Fibroblast of mammary gland (primary cell): ENCODE measurements at regions not wholly inside any gene's neighbourhood (a gene's known extent, or its start where the extent isn't known, plus 50 kb on each side); places are given as distances from the start of the nearest gene placed in this dataset.
A peak's percentile ranks its signal among the peaks of the same experiment; 100 is the strongest.
"Not testable (repeated sequence)": the region's sequence is repeated elsewhere in the genome, so short reads cannot be mapped to it uniquely, and the experiment has no call there.

Experiments used
- DNase-seq: peaks from one replicate; pipeline ENCODE4 v3.0.0-alpha.2; 2010; ENCODE audit warnings: low read depth
- H3K4me3 ChIP-seq: 2 replicates; pipeline ENCODE4 v1.5.1; 2011; ENCODE audit warnings: low read depth, mild to moderate bottlenecking, low read length, moderate library complexity; ENCODE audit not compliant: control insufficient read depth
- TF ChIP-seq, protein P1 (sequence below): conservative IDR thresholded peaks from 2 replicates; pipeline ENCODE4 v1.5.1; 2011; ENCODE audit warnings: low read depth, low read length, inconsistent platforms; ENCODE audit not compliant: control insufficient read depth, insufficient read depth

DNA sequence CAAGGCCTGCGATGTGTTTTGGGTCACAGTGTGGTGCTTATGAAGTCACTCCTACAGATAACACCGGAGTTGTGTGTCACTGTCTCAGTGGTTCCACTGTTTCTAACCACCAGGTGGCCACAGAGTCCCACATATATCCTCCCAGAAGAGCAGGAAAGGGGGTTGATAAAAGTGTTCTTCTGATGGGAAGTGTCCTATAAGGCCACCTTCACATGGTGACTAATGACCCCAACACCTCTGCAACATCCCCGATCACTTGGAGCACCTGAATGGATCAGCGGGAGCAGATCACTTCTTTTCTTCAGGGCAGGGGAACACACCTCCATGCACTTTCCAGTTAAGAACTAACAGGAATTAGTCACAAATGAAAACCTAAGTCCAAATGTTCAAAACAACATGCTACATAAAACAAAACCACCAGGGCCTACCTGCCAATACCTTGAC lies 111.5 kb downstream of the PPIAL4G start:
- H3K4me3 ChIP-seq, result not testable (repeated sequence)
- TF ChIP-seq, protein P1, sequence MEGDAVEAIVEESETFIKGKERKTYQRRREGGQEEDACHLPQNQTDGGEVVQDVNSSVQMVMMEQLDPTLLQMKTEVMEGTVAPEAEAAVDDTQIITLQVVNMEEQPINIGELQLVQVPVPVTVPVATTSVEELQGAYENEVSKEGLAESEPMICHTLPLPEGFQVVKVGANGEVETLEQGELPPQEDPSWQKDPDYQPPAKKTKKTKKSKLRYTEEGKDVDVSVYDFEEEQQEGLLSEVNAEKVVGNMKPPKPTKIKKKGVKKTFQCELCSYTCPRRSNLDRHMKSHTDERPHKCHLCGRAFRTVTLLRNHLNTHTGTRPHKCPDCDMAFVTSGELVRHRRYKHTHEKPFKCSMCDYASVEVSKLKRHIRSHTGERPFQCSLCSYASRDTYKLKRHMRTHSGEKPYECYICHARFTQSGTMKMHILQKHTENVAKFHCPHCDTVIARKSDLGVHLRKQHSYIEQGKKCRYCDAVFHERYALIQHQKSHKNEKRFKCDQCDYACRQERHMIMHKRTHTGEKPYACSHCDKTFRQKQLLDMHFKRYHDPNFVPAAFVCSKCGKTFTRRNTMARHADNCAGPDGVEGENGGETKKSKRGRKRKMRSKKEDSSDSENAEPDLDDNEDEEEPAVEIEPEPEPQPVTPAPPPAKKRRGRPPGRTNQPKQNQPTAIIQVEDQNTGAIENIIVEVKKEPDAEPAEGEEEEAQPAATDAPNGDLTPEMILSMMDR, result peak; percentile 64
- DNase-seq, result peak; percentile 78

DNA sequence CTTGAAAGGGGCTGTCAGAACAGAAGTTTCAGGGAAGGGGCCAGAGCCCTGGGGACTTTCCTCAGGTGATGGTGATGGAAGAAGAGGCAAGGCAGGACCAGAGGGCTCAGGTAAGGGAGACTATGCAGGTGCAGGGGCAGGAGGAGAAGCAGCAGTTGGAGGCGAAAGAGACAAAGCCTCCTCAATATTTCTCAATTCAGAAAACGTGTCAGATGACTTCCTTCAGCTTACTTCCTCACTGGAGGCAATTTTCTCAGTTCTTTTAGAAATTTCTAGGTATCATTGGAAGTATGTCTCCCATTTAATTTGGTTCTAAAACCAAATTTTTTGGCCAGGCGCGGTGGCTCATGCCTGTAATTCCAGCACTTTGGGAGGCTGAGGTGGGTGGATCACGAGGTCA lies 112.4 kb downstream of the PPIAL4G start:
- H3K4me3 ChIP-seq, DNase-seq: not testable (repeated sequence)

DNA sequence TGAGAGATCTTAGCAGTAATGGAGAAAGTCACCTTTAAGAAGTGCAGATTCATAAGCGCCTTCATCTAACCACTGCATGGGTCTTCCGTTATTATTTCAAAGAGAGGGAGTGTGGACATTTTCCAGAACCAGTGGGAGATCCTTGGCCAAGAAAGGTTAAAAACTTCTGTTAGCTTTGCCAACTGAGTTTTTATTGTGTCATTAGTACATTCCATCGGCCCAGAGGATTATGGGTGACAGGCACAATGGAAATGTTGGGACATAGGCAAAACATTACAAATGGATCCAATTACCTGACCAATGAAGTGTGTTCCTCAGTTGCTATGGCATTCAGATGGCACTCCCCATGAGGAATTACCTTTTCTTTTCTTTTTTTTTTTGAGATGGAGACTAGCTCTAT lies 115.5 kb downstream of the PPIAL4G start:
- DNase-seq, result no peak
- H3K4me3 ChIP-seq, result no peak overlapping the region
- TF ChIP-seq, protein P1, result no peak

DNA sequence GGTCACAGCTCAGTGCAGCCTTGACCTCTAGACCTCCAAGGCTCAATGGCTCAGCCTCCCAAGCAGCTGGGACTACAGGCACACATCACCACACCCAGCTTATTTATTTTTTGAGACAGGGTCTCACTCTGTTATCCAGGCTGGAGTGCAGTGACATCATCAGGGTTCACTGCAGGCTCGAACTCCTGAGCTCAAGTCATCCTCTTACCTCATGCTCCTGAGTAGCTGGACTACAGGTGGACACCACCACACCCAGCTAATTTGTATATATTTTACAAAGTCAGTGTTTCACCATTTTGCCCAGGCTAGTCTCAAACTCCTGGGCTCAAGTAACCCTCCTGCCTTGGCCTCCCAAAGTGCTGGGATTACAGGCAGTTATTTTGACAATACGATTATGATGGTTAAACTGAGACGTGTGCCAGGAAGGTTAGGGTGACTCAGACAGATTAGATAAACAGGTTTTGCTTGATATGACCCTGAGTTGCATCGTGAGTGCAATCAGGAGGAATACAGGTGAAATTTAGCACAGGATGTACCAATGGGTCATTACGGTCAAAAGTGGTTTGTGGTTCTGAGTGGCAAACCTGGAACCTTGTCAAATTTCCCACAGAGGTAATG lies 116.9 kb downstream of the PPIAL4G start:
- not testable (repeated sequence) for DNase-seq, H3K4me3 ChIP-seq

DNA sequence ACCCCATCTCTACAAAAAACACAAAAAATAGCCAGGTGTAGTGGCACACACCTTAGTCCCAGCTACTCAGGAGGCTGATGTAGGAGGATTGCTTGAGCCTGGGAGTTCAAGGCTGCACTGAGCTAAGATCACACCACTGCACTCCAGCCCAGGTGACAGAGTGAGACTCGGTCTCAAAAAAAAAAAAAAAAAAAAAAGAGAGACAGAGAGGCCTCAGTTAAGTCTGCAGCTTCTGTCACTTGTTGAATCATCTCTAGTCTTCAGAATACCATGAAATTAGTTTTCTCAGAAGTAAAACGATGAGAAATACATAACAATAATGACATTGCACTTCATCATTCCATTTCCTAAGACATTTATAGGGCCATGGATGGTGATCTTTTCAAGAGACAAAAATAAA lies 118.0 kb downstream of the PPIAL4G start:
- H3K4me3 ChIP-seq, DNase-seq: not testable (repeated sequence)

DNA sequence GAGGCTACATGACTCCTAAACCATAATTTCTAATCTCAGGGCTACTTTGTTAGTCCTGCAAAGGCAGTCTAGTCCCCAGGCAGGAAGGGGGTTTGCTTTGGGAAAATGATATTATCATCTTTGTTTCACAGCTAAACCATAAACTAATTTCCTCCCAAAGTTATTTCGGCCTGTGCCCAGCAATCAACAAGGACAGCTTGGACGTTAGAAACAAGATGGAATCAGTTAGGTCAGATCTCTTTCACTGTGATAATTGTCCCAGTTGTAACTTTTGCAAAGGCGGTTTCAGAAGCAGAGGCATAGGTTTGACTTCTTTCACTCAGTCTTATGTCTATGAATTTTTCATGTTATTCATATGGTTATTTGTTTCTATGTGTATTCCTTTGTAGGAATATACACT lies 119.1 kb downstream of the PPIAL4G start:
- not testable (repeated sequence) for DNase-seq, H3K4me3 ChIP-seq

DNA sequence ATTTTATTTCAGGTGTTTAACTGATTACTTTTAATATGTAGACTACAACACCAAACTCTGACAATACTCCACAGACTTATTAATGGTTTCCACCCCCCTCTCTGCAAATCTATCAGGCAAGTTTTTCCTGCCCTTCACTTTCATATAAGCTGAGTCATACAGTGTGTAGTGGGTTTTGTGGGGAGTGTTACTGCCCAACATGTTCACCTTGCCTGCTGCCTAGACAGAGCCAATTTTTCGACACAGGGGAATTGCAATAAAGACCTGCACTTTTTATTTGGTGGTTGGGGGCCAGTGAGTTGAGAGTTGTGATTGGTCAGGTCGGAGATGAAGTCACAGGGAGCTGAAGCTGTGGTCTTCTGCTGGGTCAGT lies 119.7 kb downstream of the PPIAL4G start:
- TF ChIP-seq, protein P1, result no peak
- H3K4me3 ChIP-seq, result no peak overlapping the region
- DNase-seq, result no peak

DNA sequence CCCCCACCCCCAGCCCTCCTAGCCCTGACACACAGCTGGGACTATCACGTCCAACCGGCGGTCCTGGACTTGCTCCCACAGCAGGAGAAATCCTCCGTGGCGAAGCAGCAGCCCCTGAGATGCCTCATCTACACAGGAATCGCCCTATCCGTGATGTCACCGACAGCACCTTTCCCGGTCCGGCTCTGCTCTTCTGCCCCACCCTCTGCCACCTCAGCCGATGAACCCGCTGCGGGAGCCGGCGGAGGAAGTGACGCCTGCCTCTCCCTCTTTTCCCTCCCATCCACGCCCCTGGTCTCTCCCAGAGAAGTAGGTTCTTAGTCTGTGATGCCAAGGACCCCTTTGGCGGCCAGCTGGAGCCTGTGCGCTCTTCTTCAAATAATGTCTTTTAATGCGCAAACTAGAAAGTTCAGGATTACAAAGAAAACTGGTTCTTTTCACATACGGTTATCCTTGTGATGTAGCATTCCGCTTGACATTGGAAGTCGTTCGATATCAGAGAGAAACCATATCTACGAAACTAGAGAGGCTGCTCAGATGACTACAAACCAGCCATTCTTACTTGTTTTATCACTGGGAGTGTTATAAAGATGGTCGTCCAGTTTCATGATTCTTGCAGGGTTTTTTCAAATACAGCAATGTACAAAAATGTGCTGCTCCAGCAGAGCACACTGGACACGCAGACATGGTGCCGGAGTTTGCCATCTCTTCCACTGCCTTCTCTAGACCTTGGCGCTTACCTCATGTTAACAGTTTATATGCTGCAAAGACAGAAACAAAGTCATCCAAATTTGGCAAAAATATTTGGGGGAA lies 120.3 kb downstream of the PPIAL4G start:
- peak overlapping the region; percentile 23 for H3K4me3 ChIP-seq
- TF ChIP-seq, protein P1, result no peak
- peak; percentile 36 for DNase-seq

DNA sequence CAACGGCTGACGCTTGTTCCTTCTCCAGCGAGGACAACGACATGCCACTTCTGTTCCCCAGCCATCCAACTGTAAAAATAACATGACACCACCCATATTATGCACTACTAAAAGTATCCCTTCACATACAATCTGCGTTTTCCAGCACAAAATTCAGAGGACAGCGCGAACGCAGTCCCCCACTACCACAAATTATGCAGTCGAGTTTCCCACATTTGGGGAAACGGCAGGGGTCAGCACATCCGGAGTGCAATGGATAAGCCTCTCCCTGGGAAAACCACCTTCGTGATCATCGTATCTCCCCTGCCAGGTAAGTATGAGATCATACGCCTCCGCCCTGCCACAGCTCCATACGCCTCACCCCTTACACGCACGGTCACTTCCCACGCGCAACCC lies 120.9 kb downstream of the PPIAL4G start:
- H3K4me3 ChIP-seq, result peak overlapping the region; percentile 24
- TF ChIP-seq, protein P1, result no peak
- DNase-seq, result no peak
